B cell (primary cell): ENCODE measurements at regions not wholly inside any gene's neighbourhood (a gene's known extent, or its start where the extent isn't known, plus 50 kb on each side); places are given as distances from the start of the nearest gene placed in this dataset.

Experiments
- ATAC-seq: fragments of 200-7000 bp; cut with Tn5 transposase; one replicate; pipeline ENCODE4 v1.10.0; 2021; ENCODE audit warnings: low read depth, mild to moderate bottlenecking, moderate number of reproducible peaks, moderate library complexity
- CTCF ChIA-PET: fragments of 350-600 bp; sonication (Branson Sonifier 250); formaldehyde crosslinking; loops from one replicate; lab custom pipeline; 2021; ENCODE audit warnings: antibody characterized with exemption, inconsistent platforms; lab: Charles Lee
- POLR2A ChIA-PET: fragments of 350-600 bp; sonication (Branson Sonifier 250); formaldehyde crosslinking; loops from one replicate; lab custom pipeline; 2021; ENCODE audit warnings: antibody characterized with exemption; lab: Charles Lee
- DNase-seq: peaks from one replicate; pipeline ENCODE4 v3.0.0; 2013
- H2AFZ ChIP-seq: 2 replicates; pipeline ENCODE4 v1.6.1; 2012; ENCODE audit warnings: mild to moderate bottlenecking, low read depth, low read length; ENCODE audit not compliant: insufficient read depth, poor library complexity, severe bottlenecking
- H3K27ac ChIP-seq, 2 donors: 1 replicate in 1 of 2; 2 replicates in 1 of 2; pipeline ENCODE4 v1.5.1; 2012 to 2013; ENCODE audit warnings: low read length in 2 of 2, mild to moderate bottlenecking in 2 of 2, moderate library complexity in 1 of 2
- H3K27me3 ChIP-seq, 4 experiments: fragments of 200-600 bp in 1 of 4; sonication (generic) in 1 of 4; replicated peaks in 1 of 4; 1 replicate in 2 of 4; 2 replicates in 2 of 4; pipeline versions ENCODE4 v1.6.1 to v1.7.0; 2013 to 2016; ENCODE audit warnings: low read length in 3 of 4, mild to moderate bottlenecking in 2 of 4, mixed read lengths in 1 of 4, moderate library complexity in 1 of 4; ENCODE audit not compliant: insufficient read depth in 4 of 4, control insufficient read depth in 3 of 4; ENCODE audit errors: control extremely low read depth in 1 of 4
- H3K36me3 ChIP-seq, 2 experiments: replicated peaks in 1 of 2; 1 replicate in 1 of 2; 2 replicates in 1 of 2; pipeline versions ENCODE4 v1.6.1 to v1.7.1; 2013; ENCODE audit warnings: low read length in 1 of 2; ENCODE audit not compliant: insufficient read depth in 2 of 2, control insufficient read depth in 1 of 2; ENCODE audit errors: control extremely low read depth in 1 of 2, extremely low read depth in 1 of 2
- H3K4me1 ChIP-seq, 2 donors: fragments of 200-600 bp in 1 of 2; sonication (generic) in 1 of 2; 1 replicate in 1 of 2; 2 replicates in 1 of 2; pipeline versions ENCODE4 v1.5.1 to v1.6.1; 2013 to 2017; ENCODE audit warnings: low read length in 2 of 2; ENCODE audit not compliant: control insufficient read depth in 2 of 2, insufficient read depth in 2 of 2
- H3K4me2 ChIP-seq: replicated peaks from 2 replicates; pipeline ENCODE3; 2012; ENCODE audit warnings: mild to moderate bottlenecking, low read depth, low read length; ENCODE audit not compliant: poor library complexity, severe bottlenecking
- H3K4me3 ChIP-seq, 5 experiments: fragments of 200-600 bp in 1 of 5; sonication (generic) in 1 of 5; 1 replicate in 3 of 5; 2 replicates in 2 of 5; pipeline versions ENCODE4 v1.5.1 to v1.7.0; 2011 to 2016; ENCODE audit warnings: low read length in 4 of 5, mild to moderate bottlenecking in 4 of 5, low read depth in 2 of 5, control low read depth in 1 of 5, moderate library complexity in 1 of 5; ENCODE audit not compliant: insufficient read depth in 1 of 5; ENCODE audit errors: control extremely low read depth in 1 of 5, extremely low read depth in 1 of 5
- H3K79me2 ChIP-seq: fragments of 200-600 bp; sonication (generic); one replicate; pipeline ENCODE4 v1.6.0; 2016; ENCODE audit warnings: low read length; ENCODE audit not compliant: control insufficient read depth, insufficient read depth
- H3K9ac ChIP-seq: fragments of 200-600 bp; sonication (generic); 2 replicates; pipeline ENCODE4 v1.6.1; 2017; ENCODE audit warnings: mild to moderate bottlenecking, low read length, moderate library complexity
- H3K9me3 ChIP-seq, 3 donors: one replicate each; pipeline versions ENCODE4 v1.6.1 to v1.7.1; 2013; ENCODE audit warnings: low read length in 2 of 3; ENCODE audit not compliant: control insufficient read depth in 2 of 3, insufficient read depth in 1 of 3; ENCODE audit errors: control extremely low read depth in 1 of 3
- H4K20me1 ChIP-seq: 2 replicates; pipeline ENCODE4 v1.6.0; 2012; ENCODE audit warnings: mild to moderate bottlenecking, low read length; ENCODE audit not compliant: insufficient read depth, control insufficient read depth, poor library complexity, severe bottlenecking
- H3K27ac Mint-ChIP-seq: one replicate; pipeline ENCODE4 v1.8.0; 2021; ENCODE audit warnings: mixed read lengths
- H3K27me3 Mint-ChIP-seq: one replicate; pipeline ENCODE4 v1.8.0; 2021; ENCODE audit warnings: mixed read lengths
- H3K4me1 Mint-ChIP-seq: one replicate; pipeline ENCODE4 v1.8.0; 2021; ENCODE audit warnings: mixed read lengths
- H3K4me3 Mint-ChIP-seq: one replicate; pipeline ENCODE4 v1.8.0; 2021; ENCODE audit warnings: mixed read lengths
- H3K9me3 Mint-ChIP-seq: one replicate; pipeline ENCODE4 v1.8.0; 2022; ENCODE audit warnings: mixed read lengths; ENCODE audit not compliant: insufficient read depth
- CTCF ChIP-seq: fragments of 200-600 bp; IDR thresholded peaks from one replicate; pipeline ENCODE4 v1.8.0; 2022; ENCODE audit warnings: antibody characterized with exemption, mild to moderate bottlenecking
- EZH2 ChIP-seq: IDR thresholded peaks from 2 replicates; pipeline ENCODE4 v1.6.1; 2012; ENCODE audit warnings: borderline replicate concordance, low read depth, mild to moderate bottlenecking, moderate library complexity, low read length; ENCODE audit not compliant: insufficient read depth, poor library complexity, severe bottlenecking
- WGBS: methylation state at CpG from one replicate; pipeline ENCODE4 v1.1.5; 2013; ENCODE audit warnings: missing lambda C conversion rate; ENCODE audit not compliant: insufficient coverage; 5-methylcytosine and 5-hydroxymethylcytosine counted together
- intact Hi-C: fragments of 100-400 bp; cut with micrococcal nuclease; formaldehyde crosslinking; loops from one replicate; pipeline ENCODE4 v1.10.0; 2022

- ChIA-PET POLR2A (no interaction called here), CTCF (no interaction called here)
- H3K36me3 ChIP-seq = no peaks in the 10 kb centered on the region
- H3K9ac ChIP-seq = no peak overlapping the region
- Mint-ChIP-seq H3K9me3 (peaks cover 5% of the 10 kb centered on the region), H3K27me3 (peaks cover 59% of the 10 kb centered on the region), H3K4me3 (no peak overlapping the region), H3K27ac (no peak overlapping the region), H3K4me1 (no peaks in the 10 kb centered on the region)
- H3K4me2 ChIP-seq = no peak overlapping the region
- no peak for DNase-seq
- no peaks in the 10 kb centered on the region for H4K20me1 ChIP-seq
- no peak for ATAC-seq
- intact Hi-C loops = no loop called here
- peaks cover 0 to 3% (median 0%) of the 10 kb centered on the region in 3 donors for H3K9me3 ChIP-seq
- no peak overlapping the region for H2AFZ ChIP-seq
- TF ChIP-seq EZH2 (no peak), CTCF (no peak)
- no peak overlapping the region for H3K27ac ChIP-seq
- no peak overlapping the region for H3K4me3 ChIP-seq
- H3K79me2 ChIP-seq = no peaks in the 10 kb centered on the region
- WGBS = 8% methylated on average over 83 of the region's 85 CpGs
- no peaks in the 10 kb centered on the region for H3K4me1 ChIP-seq
- H3K27me3 ChIP-seq = peaks cover 0 to 21% (median 15%) of the 10 kb centered on the region in 4 experiments
Measured at GRCh38 chr18:22348521-22349316, 69.0 kb downstream of the CTAGE1 start.
